ENCODE measurements at regions not wholly inside any gene's neighbourhood (a gene's known extent, or its start where the extent isn't known, plus 50 kb on each side); places are given as distances from the start of the nearest gene placed in this dataset.

- intact Hi-C loops (cut with DNase I), result no loop called here
- H3K27ac ChIP-seq, result no peak overlapping the region
- TF ChIP-seq POLR2AphosphoS5 (IDR thresholded peaks at IDR 0.05) (no peak), EP300 (IDR thresholded peaks at IDR 0.05) (no peak), POLR2A (IDR thresholded peaks at IDR 0.05) (no peak), CTCF (IDR thresholded peaks at IDR 0.05) (peak in 1 of 4 experiments; percentile 41)
- no peak for DNase-seq
- no peaks in the 10 kb centered on the region for H3K27me3 ChIP-seq
- H3K9me3 ChIP-seq, result no peaks in the 10 kb centered on the region
- H3K36me3 ChIP-seq, result no peaks in the 10 kb centered on the region
- H3K4me1 ChIP-seq, result no peaks in the 10 kb centered on the region
- 58 to 70% methylated on average over 19 of the region's 19 CpGs for WGBS, 2 donors
- H3K4me3 ChIP-seq, result no peak overlapping the region
Observed at GRCh38 chr11:114774599-114775361, 96.5 kb downstream of the NXPE2 start.

- Histone ChIP-seq H3K36me3 (no peaks in the 10 kb centered on the region), H3K4me1 (no peaks in the 10 kb centered on the region), H3K27ac (no peak overlapping the region), H3K4me3 (no peak overlapping the region), H3K27me3 (no peaks in the 10 kb centered on the region), H3K9me3 (no peaks in the 10 kb centered on the region)
- no peak for TF ChIP-seq CTCF (IDR thresholded peaks at IDR 0.05)
- no peak for TF ChIP-seq POLR2A (IDR thresholded peaks at IDR 0.05)
- TF ChIP-seq EP300 (IDR thresholded peaks at IDR 0.05), result no peak
- TF ChIP-seq POLR2AphosphoS5 (IDR thresholded peaks at IDR 0.05), result no peak
- DNase-seq, result no peak
- 76 to 78% methylated on average over 19 of the region's 19 CpGs for WGBS, 2 donors
- intact Hi-C loops (cut with DNase I), result no loop called here
Observed at GRCh38 chr11:114775875-114776621, 97.7 kb downstream of the NXPE2 start.

GRCh38 chr11:114776956-114777355 lies 98.6 kb downstream of the NXPE2 start:
- Histone ChIP-seq H3K27ac (no peak overlapping the region), H3K36me3 (no peaks in the 10 kb centered on the region), H3K4me3 (no peak overlapping the region), H3K4me1 (no peaks in the 10 kb centered on the region), H3K9me3 (no peaks in the 10 kb centered on the region), H3K27me3 (no peaks in the 10 kb centered on the region)
- intact Hi-C loops (cut with DNase I), result no loop called here
- TF ChIP-seq CTCF (IDR thresholded peaks at IDR 0.05) (no peak), POLR2AphosphoS5 (IDR thresholded peaks at IDR 0.05) (no peak), POLR2A (IDR thresholded peaks at IDR 0.05) (no peak), EP300 (IDR thresholded peaks at IDR 0.05) (no peak)
- DNase-seq, result no peak
- 81 to 84% methylated on average over 3 of the region's 3 CpGs for WGBS, 2 donors

GRCh38 chr11:114779189-114779588 lies 100.9 kb downstream of the NXPE2 start:
- Histone ChIP-seq H3K27ac (no peak overlapping the region), H3K36me3 (no peaks in the 10 kb centered on the region), H3K4me1 (no peaks in the 10 kb centered on the region), H3K4me3 (no peak overlapping the region), H3K27me3 (no peaks in the 10 kb centered on the region), H3K9me3 (no peaks in the 10 kb centered on the region)
- intact Hi-C loops (cut with DNase I), result no loop called here
- WGBS, 2 donors, result 94 to 98% methylated on average over 10 of the region's 10 CpGs
- no peak for DNase-seq
- TF ChIP-seq POLR2AphosphoS5 (IDR thresholded peaks at IDR 0.05) (no peak), CTCF (IDR thresholded peaks at IDR 0.05) (no peak)
